ENCODE measurements at regions not wholly inside any gene's neighbourhood (a gene's known extent, or its start where the extent isn't known, plus 50 kb on each side); places are given as distances from the start of the nearest gene placed in this dataset.
A peak's percentile ranks its signal among the peaks of the same experiment; 100 is the strongest.

DNA sequence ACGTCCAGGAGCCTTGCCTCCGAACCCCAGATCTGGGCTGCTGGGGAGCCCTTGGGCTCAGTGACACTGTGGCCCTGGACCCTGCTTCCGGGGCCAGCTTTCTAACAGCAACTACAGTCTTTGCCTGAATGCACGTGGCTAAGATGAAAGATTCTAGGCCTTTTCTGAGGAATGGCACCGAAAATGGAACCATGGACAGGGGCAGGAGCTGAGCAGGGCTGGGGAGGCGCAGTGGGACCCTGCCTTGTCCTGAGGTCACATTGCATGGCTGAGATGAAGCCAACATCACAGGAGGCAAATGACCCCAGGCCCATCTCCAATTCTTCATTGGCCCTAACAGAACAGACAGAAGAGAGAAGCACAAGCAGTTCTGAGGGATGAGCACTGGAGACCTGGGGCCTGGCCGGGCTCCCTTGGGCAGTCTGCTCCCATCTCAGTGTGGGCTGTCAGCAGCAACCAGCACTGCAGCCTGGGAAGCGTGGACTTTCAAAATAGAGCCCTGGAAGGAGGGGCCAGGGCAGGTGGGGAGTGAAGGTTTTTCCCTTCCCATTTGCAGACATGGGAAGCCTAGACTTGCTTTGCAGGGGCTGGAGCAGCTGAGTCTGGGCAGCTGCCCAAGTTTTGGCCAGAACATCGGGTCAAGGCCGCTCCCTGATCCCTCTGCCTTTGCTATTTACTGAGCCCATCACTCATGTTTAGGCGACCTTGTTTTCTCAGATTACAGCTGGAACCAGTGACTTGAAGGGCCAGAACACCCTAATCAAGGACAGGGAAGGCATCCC, 114.4 kb upstream of the TCERG1L start:
- DNase-seq = no peak

DNA sequence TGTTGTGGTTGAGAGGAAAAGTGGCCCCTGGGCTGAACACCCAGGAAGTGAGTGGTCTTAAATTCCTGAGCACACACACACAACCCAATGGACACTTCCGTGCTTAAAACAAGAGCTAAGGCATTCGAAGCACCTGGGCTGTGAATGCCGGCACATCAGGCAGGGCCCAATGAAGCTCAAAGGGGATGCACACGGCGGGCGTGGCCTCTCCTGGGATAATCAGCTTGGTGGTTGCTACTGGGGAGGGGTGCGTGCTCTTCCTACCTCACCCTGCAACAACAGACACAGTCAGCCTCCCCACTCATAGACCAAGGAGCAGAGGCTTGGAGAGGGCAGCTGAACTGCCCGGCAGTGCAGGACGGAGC, 115.0 kb upstream of the TCERG1L start:
- DNase-seq = no peak

DNA sequence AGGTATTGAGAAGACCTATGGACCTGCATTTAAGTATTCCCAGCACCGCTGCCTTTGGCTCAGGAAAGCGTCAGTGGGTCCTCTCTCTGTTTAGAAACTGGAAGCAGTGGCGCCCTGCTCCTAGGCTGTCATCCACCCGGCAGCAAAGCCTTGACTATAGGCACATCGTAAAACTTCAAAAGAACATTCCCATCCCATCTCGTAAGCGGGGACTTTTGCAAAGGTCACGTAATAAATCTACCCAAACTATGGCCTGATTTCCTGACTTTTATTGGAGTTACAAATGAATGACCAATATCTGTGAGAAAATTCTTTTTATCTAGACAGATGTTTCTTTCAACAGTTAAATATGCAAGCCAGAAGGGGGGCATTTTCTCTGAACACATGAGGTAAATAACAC, 115.8 kb upstream of the TCERG1L start:
- no peak for DNase-seq

DNA sequence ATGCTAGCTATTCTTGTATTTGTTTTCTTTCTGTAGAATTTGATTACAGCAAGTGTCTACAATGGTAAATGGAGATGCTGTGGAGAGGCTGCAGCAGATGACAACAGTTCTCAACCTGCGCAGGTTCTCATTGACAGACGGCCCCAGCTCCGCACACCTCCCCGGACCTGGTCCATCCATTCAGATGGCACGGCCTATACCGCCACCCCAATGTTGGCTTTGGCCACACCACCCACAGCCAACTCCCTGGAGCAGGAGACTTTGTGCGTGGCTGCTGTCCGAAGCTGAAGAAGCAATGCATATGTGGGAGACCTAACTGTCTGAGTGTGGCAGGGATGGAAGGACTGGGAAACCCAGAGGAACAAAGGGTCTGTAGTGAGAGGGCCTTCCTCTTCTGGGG, 116.4 kb upstream of the TCERG1L start:
- DNase-seq = no peak

DNA sequence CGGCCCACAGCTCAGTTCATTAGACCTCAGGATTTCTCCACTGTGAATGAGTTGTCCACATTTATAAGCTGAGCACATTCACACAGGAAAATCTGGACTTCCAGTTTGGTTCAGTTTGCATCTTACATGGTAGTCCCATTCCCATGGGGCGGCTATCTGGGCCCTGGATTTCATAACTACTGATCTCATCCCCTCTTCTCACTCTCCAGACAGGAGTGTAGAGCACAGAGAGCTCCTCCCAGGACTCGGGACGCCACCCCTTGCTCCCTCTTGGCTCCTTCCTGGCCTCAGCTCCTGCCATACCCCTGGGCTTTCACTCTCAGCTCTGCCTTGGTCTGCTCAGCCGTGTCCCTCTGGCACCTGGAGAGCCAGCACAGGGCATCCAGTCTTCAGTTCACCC, 117.6 kb upstream of the TCERG1L start:
- no peak for DNase-seq

DNA sequence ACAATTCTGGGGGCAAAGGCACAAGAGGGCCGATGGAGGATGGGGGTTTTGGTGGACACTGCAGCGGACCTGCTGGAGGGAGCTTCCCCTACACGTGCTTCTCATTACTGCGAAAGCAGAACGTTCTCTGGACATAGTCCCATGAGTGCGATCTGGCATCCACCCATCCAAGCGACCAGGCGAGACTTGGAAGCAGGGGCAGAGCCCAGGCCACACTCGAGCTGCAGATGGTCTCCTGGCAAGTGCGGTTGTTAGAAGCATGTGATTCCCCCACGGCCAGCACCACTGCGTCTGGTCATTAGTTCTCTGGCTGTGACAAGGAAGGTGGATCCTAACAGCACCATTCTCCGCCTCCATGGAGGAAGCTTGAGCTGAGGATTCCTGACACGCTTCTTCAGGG, 118.4 kb upstream of the TCERG1L start:
- no peak for DNase-seq

DNA sequence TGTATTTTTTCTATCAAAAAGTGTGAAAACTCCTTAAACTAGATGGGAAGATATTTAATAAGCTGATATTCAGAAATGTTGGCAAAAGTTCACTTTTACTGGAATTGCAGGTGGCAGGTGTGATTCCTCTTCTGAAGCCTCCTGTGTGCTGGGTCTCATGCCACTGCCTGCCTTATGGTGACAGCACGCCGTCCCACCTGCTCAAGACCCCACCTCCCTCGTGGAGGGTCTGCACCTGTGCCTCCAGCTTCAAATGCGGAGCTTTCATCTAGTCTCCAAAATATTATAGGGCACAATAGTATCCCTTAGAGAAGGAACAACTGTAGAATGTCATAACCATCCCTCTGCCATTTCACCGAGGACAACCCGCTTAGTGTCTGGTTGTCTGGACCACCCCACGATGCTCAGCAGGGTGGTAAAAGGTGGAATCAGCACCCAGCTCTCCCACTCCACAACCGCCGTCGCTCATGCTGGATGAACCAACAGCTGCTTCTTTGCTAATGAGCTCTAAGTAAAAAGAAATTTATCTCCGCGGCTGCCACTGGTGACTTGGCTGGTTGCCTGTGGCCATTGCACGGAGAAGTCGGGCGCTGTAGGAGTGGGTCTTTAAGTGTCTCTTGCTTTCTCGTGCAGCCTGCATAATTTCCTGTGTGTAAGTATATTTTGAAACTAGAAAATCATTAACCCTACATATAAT, 119.3 kb upstream of the TCERG1L start:
- no peak for DNase-seq

DNA sequence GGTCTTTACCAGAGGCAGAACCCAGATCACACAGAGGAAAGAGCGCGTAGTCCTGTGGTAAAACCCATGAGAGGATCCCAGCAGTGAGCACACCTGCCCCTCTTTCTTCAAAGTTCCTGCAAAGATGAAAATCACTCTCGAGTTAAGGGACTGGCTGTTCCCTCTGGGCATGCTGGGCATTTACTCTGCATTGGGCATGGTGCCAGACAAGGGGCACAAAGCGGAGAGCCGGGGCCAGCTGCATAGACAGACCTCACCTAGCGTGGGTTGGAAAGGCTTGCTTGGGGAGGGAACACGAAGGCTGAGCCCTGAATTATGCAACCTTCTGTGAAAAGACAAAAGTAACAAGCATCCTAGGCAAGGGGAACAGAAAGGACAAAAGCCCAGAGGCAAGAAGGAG, 120.0 kb upstream of the TCERG1L start:
- DNase-seq = no peak

DNA sequence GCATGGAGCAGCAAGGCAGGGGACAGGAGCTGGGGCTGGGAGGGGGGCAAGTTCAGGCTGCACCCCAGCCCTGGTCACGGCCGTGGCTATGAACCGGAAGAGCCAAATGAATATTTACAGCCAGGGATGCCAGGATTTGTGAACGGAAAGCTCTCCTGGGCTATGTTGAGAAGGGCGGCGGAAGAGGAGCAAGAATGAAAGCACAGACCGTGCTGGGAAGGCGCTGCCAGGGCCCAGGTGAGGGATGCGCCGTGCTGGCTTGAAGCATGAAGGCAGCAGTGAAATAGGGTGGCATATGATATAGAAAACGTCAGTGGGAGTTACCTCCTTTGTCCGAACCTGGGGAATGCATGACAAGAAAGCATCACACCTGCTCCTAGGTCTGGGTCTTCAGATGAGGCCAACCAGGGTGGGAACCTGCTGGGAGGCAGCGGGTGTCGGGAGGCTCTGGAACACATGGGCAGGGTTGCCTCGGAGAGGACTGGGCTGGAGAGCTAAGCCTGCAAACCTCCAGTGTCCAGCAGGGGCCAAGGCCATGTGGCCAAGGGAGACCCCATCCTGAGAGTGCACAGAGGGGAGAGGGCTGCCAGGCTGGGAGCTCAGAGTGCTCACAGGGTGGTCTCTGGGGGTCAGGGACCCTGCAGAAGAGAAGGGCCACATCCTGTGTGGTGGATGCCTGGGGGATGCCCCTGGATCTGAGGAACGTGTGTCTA, 120.6 kb upstream of the TCERG1L start:
- no peak for DNase-seq

DNA sequence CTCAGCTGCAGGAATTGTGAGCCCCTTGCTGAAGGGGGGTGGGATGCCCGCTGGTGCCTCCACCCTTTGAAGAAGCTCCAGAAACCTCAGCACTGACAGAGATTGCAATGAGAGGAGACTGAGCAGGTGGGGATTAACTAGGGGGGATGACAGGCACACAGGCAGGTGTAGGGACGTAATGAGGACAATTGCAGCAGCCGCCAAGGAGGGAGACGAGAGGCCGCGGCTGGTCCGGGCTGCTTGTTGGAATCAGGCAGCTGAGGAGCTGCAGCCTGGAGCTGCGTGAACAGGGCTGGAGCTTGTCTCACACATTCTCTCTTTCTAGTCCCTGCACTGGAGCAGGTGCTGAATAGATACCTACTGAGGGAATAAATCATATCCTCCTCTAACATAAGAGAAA, 122.0 kb upstream of the TCERG1L start:
- no peak for DNase-seq

DNA sequence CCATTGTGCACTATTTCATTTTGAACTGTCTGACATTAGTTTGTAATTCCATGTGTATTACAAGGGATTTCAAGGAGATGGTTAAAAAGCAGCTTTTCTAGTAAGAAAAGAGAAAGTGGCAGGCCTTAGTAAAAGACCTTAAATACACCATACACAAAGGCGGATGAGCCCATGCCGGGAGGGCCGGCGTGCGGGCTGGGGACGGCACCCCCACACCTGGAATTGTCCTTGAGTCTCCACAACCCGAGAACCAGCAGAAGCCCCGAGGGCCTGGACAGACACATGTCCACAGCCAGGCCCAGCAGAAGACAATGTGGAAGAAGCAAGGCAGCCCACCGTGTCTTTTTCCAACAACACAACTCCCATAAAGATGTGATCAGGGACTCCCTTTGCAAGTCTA, 123.7 kb upstream of the TCERG1L start:
- no peak for DNase-seq

DNA sequence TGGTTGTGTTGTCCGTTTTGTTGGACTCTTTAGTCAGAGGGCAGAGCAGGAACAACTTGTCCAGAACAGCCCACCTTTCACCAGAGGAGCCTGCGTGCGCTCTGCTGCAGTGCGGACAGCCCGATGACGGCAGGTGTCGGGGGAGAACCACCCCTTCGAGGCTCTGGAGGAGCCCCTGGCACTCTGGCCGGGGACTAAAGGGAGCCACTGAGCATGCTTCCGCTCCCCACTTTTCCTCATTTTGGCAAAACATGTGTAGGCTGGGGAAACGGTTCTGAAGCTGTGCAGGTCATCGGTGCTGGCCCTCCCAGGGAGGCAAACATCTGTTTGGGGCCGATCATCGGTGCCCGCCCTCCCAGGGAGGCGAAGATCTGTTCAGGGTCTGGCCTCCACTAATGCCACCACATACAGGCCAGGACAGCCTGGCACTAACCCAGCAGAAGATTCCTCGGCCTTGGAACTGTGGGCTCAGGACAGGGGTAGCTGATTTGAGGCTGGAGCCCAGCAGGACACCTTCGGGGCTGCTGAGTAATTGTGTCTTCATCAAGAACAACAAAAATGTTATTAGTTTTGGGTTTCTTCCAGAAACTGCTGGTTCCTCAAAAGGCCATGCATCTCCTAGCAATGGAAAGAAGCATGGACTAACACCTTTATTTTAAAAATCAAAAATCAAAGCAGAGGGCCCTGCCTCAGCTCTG, 124.4 kb upstream of the TCERG1L start:
- DNase-seq = no peak

DNA sequence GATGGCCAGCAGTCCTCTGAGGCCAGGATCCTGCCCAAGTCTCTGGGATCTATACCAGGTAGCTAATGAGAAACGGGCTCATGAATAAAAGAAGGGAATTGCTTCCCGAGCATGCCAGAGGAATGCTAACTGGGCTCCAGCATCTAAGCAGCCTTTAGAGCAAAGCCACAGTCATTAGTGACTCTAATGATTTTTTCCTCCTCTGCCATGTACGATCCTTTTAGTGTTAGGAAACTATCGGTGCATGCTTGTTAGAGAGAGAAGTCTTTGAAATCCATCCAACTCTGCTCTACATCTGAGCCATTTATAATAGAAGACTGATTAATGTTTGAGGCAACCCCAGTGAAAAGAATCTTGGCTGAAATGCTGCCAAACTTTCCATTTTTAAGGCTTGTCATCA, 124.9 kb upstream of the TCERG1L start:
- DNase-seq = no peak

DNA sequence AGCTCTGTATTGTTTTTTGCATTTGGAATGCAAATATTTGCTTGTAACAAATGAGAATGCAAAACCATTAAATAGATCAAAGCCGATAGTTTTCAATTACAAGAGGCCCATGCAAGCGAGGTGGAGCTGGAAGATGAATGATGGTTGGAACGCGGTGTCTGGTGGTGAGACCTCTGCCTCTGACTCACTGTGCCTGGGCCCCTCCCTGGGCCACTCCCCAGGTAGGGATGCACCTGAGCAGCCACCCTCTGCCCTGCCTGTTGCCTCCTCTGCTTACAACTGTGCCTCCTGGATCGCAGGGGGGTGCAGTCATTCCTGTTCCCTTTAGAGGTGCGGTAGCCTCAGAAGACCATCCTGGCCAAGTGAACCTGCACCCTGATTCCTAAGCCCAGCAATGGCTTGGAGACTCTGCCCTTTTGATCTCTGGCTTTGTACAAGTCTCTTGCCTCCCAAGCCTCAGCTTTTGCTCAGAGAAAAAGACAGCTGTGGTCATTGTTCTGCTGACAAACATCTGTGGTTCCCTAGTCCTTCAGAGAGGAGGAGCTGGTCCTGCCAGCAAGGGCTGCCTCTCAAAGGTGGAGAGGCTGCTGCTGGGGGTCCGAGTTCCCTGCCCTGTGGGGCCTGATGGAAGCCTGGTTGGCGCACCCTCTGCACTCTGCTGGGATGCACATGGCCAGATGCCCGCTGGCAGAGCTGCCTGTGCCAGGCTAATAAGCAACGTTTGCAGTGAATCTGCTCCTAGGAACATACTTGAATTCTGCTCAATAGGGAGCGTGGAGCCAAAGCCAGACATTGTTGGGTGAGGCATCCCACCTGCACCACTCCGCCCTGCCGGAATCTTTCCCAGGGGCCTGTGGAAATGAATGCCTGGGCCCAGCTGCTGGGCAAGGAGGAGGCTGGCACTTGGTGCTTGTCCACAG, 126.3 kb upstream of the TCERG1L start:
- DNase-seq = no peak

DNA sequence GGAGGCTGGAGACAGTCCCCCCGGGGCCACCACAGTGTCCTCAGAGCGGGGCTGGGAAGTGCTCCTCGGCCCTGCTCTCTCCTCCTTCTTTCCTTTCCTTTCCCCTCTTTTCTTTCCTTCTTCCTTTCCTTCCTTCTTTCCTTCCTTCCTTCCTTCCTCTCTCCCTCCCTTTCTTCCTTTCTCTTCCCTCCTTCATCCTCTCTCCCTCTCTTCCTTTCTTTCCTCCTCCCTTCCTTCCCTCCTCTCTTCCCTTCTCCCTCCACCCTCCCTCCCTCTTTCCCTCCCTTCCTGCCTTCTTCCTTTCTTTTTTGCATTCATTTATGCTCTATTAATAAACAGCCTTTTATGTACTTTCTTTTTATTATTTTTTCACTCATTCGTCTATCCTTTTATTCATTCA, 127.1 kb upstream of the TCERG1L start:
- no peak for DNase-seq

DNA sequence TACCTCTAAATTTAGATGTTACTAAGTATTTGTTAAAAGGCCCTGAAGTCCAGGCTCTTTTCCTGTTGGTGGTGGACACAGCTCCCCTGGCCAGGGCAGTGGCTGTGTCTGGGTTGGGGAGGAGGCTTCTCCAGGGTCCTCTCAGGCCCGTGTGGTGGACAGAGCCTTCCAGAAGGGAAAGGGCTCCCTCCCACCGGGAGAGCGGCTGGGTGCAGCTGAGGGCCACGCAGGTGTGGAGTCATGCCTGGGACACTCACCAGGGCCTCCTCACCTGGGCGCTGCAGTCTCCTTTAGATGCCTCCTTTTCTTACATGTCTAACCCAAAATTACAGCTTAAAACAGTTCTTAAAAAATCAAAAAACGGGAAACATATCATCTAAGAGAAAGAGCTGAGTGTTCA, 128.2 kb upstream of the TCERG1L start:
- DNase-seq = no peak

DNA sequence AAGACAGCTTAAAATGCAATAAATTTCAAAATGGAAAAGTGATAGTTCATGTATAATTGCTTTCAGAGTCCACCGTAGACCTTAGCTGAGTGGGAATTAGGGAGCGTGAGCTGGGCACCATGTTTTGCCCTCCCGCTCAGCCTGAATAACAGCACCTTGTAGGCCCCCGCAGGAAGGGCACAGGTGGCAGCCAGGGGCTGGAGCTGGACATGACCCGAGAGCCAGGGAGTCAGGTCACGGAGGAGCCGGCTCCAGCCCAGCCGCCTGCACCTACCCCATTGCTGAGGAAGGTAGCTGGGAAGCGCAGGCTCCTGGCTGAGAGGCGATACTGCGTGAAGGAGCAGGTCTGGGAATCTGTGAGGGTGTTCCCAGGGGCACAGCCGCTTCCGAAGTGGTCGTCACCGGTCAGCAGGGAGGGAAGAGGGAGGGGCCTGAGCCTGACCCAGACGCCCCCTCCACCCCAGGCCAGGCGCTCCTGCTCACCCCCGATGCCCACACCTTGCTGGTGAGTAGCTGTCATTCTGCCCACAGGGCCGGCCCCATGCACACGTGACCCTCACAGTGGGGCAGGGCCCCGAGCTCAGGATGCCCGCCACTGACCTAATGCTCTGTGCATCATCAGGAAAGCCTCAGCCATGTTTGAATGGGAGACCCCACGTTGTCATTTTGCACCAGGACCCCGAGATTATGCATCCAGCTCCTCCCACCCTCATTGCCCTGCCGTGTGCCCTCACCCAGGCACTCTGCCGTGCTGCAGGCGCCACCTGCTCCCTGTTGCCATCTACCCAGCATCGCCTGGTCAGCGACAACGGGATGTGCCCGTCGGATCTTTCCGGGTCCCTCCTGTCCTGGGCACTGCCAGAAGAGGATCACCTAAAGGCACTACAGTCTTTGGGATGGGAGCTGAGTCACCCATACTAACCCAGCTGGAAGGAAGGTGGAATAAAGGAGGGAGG, 129.2 kb upstream of the TCERG1L start:
- DNase-seq = no peak

DNA sequence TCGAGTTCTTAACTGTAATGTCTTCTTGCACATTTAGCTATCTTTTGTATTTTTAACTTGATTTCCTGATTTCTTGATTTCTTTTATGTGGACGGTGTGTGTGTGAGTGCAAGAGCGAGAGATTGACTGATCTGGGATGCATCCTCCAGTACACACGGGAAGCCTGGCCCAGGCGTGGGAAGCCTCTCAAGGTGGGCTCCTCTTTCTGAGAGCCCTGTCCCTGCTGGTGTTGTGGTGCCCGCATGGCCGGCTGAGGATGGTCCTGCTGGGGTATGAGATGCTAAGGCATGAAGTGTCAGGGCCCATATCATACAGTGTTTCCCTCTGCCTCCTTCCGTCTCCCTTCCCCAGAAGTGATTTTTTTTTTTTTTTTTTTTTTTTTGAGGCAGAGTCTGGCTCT, 130.8 kb upstream of the TCERG1L start:
- DNase-seq = no peak

DNA sequence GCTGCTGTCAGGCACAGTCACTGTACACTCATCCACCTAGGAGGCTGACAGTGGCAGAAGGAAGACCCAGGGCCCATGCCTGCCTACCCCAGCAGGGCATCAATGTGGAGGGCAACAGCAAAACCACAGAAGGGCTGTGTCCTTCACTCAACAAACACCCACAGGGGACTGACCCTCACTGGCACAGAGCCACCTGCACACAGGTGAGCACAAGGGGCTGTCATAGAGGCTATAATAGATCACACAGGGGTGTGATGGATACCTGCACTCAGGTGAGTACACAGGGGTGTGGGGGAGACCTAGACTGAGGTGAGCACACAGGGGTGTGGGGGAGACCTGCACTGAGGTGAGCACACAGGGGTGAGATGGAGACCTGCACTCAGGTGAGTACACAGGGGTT, 132.8 kb upstream of the TCERG1L start:
- DNase-seq = peak; percentile 35

DNA sequence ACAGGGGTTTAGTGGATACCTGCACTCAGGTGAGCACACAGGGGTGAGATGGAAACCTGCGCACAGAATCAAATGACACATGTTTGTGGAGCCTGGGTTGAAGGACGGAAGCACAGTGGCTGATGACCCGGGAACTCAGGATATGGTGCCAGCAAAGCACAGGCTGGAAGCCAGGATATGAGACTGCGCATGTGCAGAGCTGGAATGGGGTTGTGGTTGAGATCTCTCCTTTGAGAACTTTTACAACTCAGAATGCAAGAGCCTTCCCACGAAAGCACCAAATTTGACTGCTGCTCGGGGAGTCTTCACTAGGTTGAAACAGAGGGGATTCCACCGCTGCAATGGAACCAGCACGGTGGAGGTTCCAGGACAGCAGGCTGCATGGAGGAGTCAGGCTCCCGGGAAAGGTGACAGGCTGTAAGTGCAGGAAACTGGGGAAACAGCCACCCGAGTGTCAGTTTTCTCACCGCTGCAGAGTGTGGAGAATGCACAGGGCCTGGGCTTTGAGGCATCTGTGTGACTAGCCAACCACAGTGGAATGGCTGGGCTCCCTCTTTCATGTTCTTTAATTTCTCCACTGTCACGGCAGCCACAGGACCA, 133.4 kb upstream of the TCERG1L start:
- DNase-seq = peak; percentile 42

DNA sequence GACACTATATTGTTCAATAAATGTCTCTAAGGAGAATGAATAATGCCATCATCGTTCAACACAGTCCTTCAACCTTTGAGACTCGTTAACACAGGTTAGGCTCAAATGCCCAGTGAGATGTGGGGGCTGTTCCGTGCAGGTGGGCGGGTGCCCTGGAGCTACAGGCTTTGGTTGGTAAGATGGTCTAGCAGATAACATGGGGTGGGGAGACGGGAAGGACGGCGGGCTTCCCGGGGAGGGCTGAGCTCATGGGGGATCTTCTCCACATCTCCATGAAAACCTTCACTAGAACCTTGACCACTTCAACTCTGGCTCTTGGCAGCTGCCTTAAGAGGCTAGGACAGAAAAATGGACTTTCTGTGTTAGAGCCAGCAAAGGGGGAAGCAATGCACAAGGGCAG, 134.1 kb upstream of the TCERG1L start:
- peak; percentile 30 for DNase-seq
